ENCODE measurements at regions not wholly inside any gene's neighbourhood (a gene's known extent, or its start where the extent isn't known, plus 50 kb on each side); places are given as distances from the start of the nearest gene placed in this dataset.

- no peak overlapping the region for H3K9ac ChIP-seq (ENCODE audit: low read length)
- H3F3A ChIP-seq (ENCODE audit: insufficient read depth, low read length, poor library complexity, severe bottlenecking), result no peaks in the 10 kb centered on the region
- no peaks in the 10 kb centered on the region for H3K9me2 ChIP-seq (ENCODE audit: insufficient read depth, low read length)
- H3K79me2 ChIP-seq (replicated peaks; ENCODE audit: insufficient read depth, low read length), result no peaks in the 10 kb centered on the region
- no peak overlapping the region for H3K4me3 ChIP-seq (ENCODE audit: low read length)
- TF ChIP-seq EZH2 (IDR thresholded peaks at IDR 0.05; ENCODE audit: borderline replicate concordance, insufficient read depth, low read length, poor library complexity, severe bottlenecking) (no peak), RAD21 (conservative IDR thresholded peaks at IDR 0.05) (no peak), POLR2AphosphoS5 (IDR thresholded peaks at IDR 0.05) (peak; percentile 62), CTCF (IDR thresholded peaks at IDR 0.05; ENCODE audit: poor library complexity, severe bottlenecking) (no peak), SMC3 (conservative IDR thresholded peaks at IDR 0.05; ENCODE audit: poor library complexity) (no peak), EP300 (conservative IDR thresholded peaks at IDR 0.05; ENCODE audit: poor library complexity, severe bottlenecking) (peak; percentile 22), REST (IDR thresholded peaks at IDR 0.05; ENCODE audit: borderline replicate concordance) (no peak), TAF1 (IDR thresholded peaks at IDR 0.05; ENCODE audit: low read depth) (no peak), MXI1 (conservative IDR thresholded peaks at IDR 0.05; ENCODE audit: poor library complexity, severe bottlenecking) (no peak)
- no peak overlapping the region for H2AFZ ChIP-seq (ENCODE audit: low read depth, low read length)
- H3K27ac ChIP-seq (ENCODE audit: low read length), result no peak overlapping the region
- H3K9me3 ChIP-seq (ENCODE audit: low read length), result no peaks in the 10 kb centered on the region
- H3K4me2 ChIP-seq (ENCODE audit: low read length), result no peak overlapping the region
- H3K27me3 ChIP-seq (ENCODE audit: insufficient read depth, low read depth, low read length), result no peaks in the 10 kb centered on the region
- no peaks in the 10 kb centered on the region for H4K20me1 ChIP-seq (ENCODE audit: insufficient read depth)
- no peaks in the 10 kb centered on the region for H3K36me3 ChIP-seq (ENCODE audit: insufficient read depth, low read length)
Observed at GRCh38 chr5:84622461-84622860, 237.8 kb upstream of the EDIL3 start.

GRCh38 chr5:84618262-84618661, 233.6 kb upstream of the EDIL3 start:
- H3K27me3 ChIP-seq (ENCODE audit: insufficient read depth, low read depth, low read length), result no peaks in the 10 kb centered on the region
- H4K20me1 ChIP-seq (ENCODE audit: insufficient read depth), result no peaks in the 10 kb centered on the region
- TF ChIP-seq MXI1 (conservative IDR thresholded peaks at IDR 0.05; ENCODE audit: poor library complexity, severe bottlenecking) (no peak), RAD21 (conservative IDR thresholded peaks at IDR 0.05) (no peak), TAF1 (IDR thresholded peaks at IDR 0.05; ENCODE audit: low read depth) (no peak), CTCF (IDR thresholded peaks at IDR 0.05; ENCODE audit: poor library complexity, severe bottlenecking) (no peak), POLR2AphosphoS5 (IDR thresholded peaks at IDR 0.05) (no peak), REST (IDR thresholded peaks at IDR 0.05; ENCODE audit: borderline replicate concordance) (no peak), SMC3 (conservative IDR thresholded peaks at IDR 0.05; ENCODE audit: poor library complexity) (no peak), EZH2 (IDR thresholded peaks at IDR 0.05; ENCODE audit: borderline replicate concordance, insufficient read depth, low read length, poor library complexity, severe bottlenecking) (no peak), EP300 (conservative IDR thresholded peaks at IDR 0.05; ENCODE audit: poor library complexity, severe bottlenecking) (no peak)
- no peaks in the 10 kb centered on the region for H3F3A ChIP-seq (ENCODE audit: insufficient read depth, low read length, poor library complexity, severe bottlenecking)
- no peak overlapping the region for H3K27ac ChIP-seq (ENCODE audit: low read length)
- H3K9me3 ChIP-seq (ENCODE audit: low read length), result no peaks in the 10 kb centered on the region
- H3K79me2 ChIP-seq (replicated peaks; ENCODE audit: insufficient read depth, low read length), result no peaks in the 10 kb centered on the region
- no peak overlapping the region for H2AFZ ChIP-seq (ENCODE audit: low read depth, low read length)
- no peak overlapping the region for H3K9ac ChIP-seq (ENCODE audit: low read length)
- no peak overlapping the region for H3K4me2 ChIP-seq (ENCODE audit: low read length)
- no peaks in the 10 kb centered on the region for H3K36me3 ChIP-seq (ENCODE audit: insufficient read depth, low read length)
- H3K9me2 ChIP-seq (ENCODE audit: insufficient read depth, low read length), result no peaks in the 10 kb centered on the region
- no peak overlapping the region for H3K4me3 ChIP-seq (ENCODE audit: low read length)

All from neural cell (in vitro differentiated cells).